GM18909 (cell line): ENCODE measurements at regions not wholly inside any gene's neighbourhood (a gene's known extent, or its start where the extent isn't known, plus 50 kb on each side); places are given as distances from the start of the nearest gene placed in this dataset.

Experiments
- ATAC-seq: cut with Tn5 transposase; IDR thresholded peaks from one replicate; pipeline ENCODE4 v1.9.1; 2021; ENCODE audit warnings: mild to moderate bottlenecking; ENCODE audit not compliant: unreplicated experiment, poor library complexity

GRCh38 chr3:22895671-22896070, 307.5 kb upstream of the UBE2E2 start:
- ATAC-seq: no peak

GRCh38 chr3:22898558-22898957, 304.6 kb upstream of the UBE2E2 start:
- ATAC-seq: no peak

- ATAC-seq: no peak
Measured at GRCh38 chr3:22899441-22899840, 303.7 kb upstream of the UBE2E2 start.

- no peak for ATAC-seq
Measured at GRCh38 chr3:22900296-22900695, 302.8 kb upstream of the UBE2E2 start.

GRCh38 chr3:22901684-22902083, 301.4 kb upstream of the UBE2E2 start:
- ATAC-seq: no peak

GRCh38 chr3:22907161-22907780, 295.9 kb upstream of the UBE2E2 start:
- no peak for ATAC-seq

GRCh38 chr3:22907796-22908195, 295.3 kb upstream of the UBE2E2 start:
- ATAC-seq: no peak

- ATAC-seq: no peak
Measured at GRCh38 chr3:22908989-22909507, 294.1 kb upstream of the UBE2E2 start.

- ATAC-seq: no peak
Measured at GRCh38 chr3:22916933-22917332, 286.2 kb upstream of the UBE2E2 start.

- no peak for ATAC-seq
Measured at GRCh38 chr3:22920006-22920405, 283.1 kb upstream of the UBE2E2 start.

- no peak for ATAC-seq
Measured at GRCh38 chr3:22922317-22922716, 280.8 kb upstream of the UBE2E2 start.

- no peak for ATAC-seq
Measured at GRCh38 chr3:22923711-22924110, 279.4 kb upstream of the UBE2E2 start.

- no peak for ATAC-seq
Measured at GRCh38 chr3:22928216-22929110, 274.7 kb upstream of the UBE2E2 start.

- ATAC-seq: no peak
Measured at GRCh38 chr3:22933051-22933840, 269.9 kb upstream of the UBE2E2 start.

- ATAC-seq: no peak
Measured at GRCh38 chr3:22933841-22934116, 269.3 kb upstream of the UBE2E2 start.

- ATAC-seq: no peak
Measured at GRCh38 chr3:22935040-22935439, 268.1 kb upstream of the UBE2E2 start.

GRCh38 chr3:22937536-22937935, 265.6 kb upstream of the UBE2E2 start:
- no peak for ATAC-seq

- no peak for ATAC-seq
Measured at GRCh38 chr3:22938739-22939138, 264.4 kb upstream of the UBE2E2 start.

- no peak for ATAC-seq
Measured at GRCh38 chr3:22939349-22939748, 263.8 kb upstream of the UBE2E2 start.

- ATAC-seq: no peak
Measured at GRCh38 chr3:22940285-22940684, 262.8 kb upstream of the UBE2E2 start.

- ATAC-seq: no peak
Measured at GRCh38 chr3:22942981-22943380, 260.1 kb upstream of the UBE2E2 start.
